NCI-H1105 (cell line): ENCODE measurements at regions not wholly inside any gene's neighbourhood (a gene's known extent, or its start where the extent isn't known, plus 50 kb on each side); places are given as distances from the start of the nearest gene placed in this dataset.
"Not testable (repeated sequence)": the region's sequence is repeated elsewhere in the genome, so short reads cannot be mapped to it uniquely, and the experiment has no call there.

ENCODE experiments used
- DNase-seq: peaks from one replicate; lab custom pipeline; 2025; lab: John Stamatoyannopoulos, UW

DNA sequence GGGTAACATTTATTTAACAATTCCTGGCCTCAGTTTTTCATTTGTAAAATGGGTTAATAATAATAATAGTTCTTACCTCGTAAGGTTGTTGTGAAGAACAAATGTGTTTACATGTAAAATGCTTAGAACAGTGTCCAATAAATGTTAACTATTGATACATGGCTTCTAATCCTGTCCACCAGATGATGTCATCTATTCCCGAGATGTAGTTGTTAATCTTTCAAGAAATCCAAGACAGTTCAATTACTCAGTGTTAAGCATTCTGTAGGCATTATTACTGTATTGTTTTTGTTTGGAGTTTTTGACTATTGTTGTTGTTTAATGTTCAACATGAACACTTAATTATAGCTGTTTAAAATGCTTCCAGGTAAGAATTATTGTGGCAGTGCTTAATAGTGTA lies 131.0 kb upstream of the FNDC3A start:
- no peak for DNase-seq

DNA sequence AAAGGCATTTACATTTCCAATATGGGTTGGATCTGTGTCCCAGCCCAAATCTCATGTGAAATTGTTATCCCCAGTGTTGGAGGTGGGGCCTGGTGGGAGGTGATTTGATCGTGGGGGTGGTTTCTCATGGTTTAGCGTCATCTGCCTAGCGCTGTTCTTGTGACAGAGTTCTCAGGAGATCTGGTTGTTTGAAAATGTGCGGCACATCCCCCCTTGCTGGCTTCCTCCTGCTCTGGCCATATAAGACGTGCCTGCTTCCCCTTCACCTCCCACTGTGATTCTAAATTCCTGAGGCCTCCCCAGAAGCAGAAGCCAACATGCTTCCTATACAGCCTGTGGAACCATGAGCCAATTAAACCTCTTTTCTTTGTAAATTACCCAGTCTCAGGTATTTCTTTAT lies 126.2 kb upstream of the FNDC3A start:
- DNase-seq: no peak

DNA sequence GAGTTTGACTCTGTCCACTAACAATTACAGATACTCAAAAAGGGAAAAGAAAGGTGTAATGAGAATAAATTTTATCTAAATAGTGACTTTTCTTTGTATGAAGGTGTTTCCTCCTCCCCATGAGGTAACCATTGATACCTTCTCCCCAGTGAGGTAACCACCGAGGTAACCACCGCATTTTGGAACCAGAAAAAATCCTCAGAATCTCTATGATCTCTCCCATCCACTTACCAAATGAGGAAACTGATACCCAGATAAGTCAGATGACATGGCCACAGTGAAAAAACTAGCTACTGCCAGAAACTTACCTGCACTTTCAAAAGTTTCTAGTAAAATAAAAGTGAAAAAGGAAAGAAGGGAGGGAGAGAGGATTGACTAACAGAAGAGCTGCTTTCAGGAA lies 124.0 kb upstream of the FNDC3A start:
- DNase-seq: no peak

DNA sequence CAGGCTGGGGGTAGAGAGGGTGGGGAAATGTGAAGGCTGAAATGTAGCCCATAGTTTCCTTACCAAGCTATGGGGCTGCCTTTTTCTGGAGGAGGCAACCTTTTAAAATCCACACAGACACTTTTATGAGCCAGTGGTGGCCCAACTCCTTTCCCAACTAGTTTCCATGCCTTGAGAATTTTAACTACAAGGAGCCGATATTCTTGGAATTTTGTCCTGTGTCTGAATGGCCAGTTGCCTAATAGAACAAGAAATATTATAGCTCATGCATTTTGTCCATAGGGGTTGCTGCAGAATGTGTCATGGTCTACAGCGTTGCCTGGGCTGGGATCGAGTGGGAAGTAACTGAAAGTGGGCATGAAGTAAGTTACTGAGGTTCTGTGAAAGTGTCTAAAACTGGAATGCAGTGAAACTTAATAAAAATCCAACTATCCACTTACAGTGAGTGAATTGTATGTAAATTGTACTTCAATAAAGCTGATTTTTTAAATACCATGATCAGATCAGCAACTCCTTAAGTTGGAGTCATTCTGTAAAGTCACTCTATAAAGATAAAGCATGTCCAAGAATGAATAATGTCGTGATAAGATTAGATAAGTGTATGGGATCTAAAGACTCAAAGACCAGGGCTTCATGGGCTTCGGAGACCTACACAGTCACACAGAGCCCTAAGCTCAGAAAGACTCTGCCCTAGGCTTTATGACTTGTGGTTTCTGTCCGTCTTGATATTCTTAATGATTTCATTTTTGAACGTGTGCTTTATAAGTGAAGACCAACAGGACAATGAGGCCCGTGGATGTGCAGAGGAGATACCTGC lies 122.6 kb upstream of the FNDC3A start:
- no peak for DNase-seq

DNA sequence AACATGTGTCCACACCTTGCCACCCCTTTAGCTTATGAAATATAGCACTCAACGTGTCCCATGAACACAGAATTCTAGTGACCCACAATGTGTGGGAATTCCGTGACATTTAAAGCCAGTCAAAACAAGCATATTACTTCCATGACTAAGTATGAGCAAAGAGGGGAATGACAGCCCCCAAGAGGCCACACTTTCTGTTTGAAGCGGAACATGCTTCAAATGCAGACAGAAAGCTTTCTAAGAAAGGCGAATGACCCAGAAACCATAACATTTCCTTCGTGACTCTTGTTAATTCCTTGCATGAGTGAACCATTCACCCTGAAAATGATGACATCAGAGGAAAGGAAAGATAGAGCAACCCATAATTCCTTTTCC lies 122.0 kb upstream of the FNDC3A start:
- no peak for DNase-seq

DNA sequence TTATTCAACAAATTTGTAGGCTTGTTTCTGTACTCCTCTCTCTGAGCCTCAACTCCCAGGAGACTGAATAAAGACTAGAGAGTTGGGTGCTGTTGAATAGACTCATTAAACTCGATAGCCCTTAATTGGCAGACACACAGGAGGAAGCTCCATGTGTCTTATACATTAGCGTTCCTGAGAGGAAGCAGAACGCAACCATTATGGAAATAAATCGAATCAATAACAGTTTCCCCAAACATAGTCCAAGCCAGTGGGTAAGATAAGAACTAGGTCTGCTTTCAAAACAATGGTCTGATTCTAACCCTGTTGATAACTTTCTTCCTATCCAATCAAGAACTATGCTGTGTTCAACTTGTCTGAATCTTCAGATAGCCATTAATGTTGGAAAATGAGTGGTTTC lies 118.1 kb upstream of the FNDC3A start:
- DNase-seq: no peak

DNA sequence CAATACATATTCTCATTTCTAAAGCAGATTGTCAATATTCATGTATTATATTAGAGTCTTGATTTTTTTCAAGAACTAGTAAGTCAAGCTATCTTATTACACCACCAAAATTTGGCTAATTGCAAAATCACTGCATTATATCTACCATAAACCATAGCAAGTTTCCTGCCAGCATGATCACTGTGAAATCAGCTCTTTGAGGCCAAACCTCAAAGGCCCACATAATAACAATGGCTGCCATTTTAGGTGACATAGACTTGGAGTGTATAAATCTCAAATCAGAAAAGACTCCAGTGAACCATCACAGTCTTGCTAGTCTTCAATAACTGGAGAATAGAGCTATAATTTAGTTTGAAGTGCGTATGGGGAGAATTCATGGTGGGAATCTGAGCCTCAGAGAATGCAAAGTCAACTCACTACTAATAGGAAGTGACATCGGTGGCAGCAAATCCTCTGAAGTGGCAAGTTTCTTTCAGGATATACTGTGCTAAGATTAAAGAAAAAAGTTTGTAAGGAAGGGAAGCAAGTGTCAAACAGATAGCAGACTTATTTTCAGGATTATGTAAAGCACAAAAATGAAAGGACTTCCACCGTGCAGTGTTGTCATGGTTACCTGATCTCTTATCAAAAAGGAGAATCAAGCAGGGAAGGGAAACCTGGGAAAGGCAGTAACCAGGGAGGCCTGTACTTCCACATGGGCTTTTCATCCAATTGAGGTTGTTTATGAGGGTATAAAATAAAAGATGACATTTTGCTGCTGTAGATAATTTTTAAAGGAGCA lies 117.4 kb upstream of the FNDC3A start:
- DNase-seq: no peak

DNA sequence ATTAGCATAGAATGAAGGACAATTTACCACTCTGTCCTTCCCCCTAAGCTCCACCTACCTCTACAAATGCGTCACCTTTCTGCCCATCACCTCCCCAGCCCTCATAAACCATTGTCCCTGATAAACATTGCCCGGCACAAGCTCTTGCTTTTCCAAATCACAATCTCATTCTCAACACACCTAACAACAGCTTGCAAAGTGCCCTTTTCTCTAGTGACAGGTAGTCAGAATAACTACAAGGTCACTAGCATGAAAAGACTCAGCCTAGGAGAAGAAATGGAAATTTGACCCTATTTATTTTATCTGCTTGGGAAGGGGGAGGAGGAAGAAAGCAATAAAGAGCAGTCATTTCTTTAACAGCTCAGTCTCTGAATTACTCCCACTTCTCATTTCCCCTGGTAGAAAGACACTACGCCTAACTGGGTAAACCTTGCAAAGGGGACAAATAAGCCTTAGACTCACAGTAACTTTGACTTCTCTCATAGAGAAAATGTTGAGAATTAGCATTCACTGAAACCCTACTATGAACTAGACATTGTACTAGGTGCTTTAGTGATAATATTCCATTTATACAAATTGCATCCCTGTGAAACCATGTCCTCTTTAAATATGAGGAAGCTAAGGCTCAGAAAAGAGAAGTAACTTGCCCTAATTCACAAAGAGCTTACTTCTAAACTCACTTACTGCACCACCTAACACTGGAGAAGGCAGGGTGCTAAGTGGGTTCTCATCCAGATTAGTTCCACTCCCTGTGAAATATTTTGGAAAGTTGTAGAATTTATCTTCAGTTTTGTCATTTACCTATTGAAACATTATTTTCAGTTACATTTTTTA lies 116.2 kb upstream of the FNDC3A start:
- no peak for DNase-seq

DNA sequence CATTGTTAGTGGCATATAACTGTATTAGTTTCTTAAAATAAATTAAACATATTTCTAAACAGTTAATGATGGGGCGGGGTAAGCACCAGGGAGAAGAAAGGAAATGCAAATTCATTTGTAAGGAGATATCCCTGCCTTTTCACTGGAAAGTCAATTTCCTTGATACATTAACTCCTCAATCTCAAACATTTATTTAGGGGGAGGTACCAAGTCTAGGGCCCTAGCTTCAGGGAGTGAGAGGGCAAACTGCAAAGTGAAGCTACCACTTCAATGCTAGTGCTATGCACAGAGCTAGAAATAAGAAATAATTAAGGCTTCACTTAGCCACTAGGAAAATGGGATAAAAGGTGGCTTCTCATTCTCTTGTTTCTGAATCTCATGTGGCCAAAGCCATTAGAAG lies 115.3 kb upstream of the FNDC3A start:
- DNase-seq: no peak

DNA sequence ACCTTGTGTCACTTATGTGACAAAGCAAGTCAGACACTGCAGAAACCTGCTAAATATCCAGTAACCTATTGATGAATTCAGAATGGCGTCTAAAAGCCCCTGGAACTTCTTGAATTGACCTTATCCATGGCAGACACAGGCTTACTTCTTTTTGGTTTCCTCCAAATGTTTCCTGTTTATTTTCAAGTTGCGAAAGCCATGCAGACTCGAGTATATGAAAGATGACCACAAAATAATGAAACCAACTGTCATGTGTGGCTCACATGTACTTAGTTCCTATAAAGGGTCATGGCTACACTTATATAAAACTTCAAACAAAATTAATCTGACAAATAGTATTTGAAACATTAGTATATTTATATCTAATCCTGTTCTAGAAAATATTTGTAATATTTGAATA lies 113.1 kb upstream of the FNDC3A start:
- no peak for DNase-seq

DNA sequence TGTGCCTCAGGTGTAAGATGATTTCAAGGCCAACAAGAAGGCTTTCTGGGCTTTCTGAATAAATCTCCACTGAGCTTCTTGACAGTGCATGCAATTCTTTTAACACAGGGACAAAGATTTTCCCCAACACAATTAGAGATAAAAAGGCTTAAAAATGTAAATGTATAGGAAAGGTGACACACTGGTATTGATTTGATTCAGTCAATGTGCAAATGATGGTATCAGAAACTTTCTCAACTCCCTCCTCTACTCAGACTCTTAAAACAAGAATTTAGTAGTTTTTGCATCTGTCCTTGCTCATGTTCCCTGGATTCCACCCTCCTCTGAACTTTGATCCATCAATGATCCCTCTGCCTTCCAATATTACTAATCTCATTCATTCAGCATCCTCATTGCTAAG lies 111.6 kb upstream of the FNDC3A start:
- DNase-seq: no peak

DNA sequence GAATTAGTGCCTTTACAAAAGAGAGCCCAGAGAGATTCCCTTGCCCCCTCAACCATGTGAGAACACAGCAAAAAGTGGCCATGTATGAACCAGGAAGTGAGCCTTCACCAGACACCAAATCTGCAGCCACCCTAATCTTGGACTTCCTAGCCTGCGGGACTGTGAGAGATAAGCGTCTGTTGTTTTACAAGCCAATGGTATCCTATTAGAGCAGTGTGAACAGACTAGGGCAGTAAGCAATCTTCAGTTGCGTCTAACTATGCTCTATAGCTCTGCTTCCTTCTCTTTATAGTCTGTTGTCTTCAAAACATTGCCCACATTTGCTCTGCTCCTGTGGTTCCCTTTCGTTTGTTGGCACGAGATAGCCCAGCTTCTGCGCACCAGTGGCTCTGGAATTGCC lies 109.5 kb upstream of the FNDC3A start:
- DNase-seq: no peak

DNA sequence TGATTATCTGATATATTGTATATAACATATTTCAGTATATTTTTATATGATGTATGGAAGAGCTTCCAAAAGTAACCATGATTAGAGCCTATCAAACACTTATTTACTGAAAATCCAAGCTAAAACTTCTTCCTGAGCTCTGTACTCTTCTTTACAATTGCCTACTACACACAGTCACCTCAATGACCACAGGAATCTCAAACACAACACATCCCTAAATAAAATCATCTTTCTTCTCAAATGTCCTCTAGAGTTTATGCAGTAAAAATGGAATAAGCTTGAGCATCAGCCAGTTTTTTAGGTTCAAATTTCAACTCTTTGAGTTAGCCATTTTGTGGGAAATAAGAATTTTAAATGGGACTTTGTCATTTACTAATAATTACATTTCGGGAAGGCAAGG lies 102.6 kb upstream of the FNDC3A start:
- no peak for DNase-seq

DNA sequence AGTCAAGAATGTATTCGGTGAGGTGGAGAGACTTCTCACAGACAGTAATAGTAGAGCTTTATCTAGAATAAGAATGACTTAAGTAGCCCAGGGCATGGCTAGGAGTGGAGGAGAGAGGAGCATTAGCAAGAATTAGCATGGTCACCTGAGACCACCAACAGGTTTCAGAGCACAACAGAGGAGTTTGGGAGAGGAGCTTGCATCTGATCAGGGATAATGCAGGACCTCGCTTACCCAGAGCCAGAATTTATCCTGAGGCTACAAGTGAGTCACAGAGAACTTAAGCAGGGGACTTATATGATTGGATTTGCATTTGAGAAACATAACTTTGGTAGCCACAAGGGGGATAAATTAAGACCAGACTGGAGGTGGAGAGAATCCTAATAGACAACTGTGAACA lies 102.1 kb upstream of the FNDC3A start:
- DNase-seq: no peak

DNA sequence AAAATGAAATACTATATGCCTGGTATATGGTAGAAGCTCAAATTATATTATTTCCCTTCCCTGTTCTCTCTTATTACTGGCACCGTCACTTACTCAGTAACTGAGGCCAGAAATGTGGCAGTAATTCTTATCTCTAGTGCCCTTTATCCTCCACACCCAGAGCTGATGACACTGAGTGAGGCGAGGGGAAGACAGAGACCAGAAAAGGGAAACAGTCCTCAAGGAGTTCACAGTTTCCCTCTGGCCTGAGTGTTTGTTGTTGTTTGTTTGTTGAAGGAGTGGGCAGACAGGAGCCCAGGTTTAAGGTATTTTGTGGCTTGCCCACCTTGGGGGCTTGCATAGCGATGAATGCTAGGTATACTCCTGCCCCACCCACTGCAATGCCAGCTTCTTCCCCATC lies 101.5 kb upstream of the FNDC3A start:
- DNase-seq: no peak

DNA sequence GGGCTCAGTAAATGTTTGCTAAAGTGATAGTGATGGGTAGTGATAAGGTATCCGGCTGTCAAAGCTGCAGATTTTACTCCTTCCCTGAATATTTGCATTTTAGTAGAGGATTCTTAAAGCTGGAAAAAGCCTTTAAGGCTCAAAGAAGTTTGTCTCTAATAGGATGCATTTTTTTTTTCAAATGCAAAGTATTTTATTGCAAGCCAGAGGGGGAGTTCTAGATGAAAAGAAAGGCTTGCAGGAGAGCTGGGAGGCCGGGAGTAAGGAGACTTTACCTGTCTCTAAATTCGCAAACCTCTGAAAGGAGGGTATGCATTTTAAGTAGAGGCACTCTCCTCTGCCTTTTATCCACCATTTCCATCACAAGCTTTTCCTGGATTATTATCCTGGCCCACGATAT lies 100.7 kb upstream of the FNDC3A start:
- no peak for DNase-seq

DNA sequence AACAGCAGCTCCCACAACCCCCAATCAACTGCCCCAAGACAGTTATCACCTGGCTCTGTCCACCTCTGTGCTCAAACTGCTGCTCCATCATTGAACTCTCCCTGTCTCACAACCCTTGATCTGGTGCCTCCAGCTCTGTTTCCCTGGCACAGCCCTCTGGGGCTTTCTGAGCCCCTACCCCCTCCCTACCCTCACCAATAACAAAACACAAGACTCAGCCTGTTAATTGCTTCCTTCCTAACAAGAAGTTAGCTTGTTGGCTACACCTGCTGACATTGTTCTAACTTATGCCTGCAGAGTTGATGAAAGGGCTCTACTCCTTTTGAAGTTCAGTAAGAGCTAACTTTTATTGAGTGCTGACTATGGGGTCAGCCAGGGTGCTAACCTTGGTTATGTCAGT lies 99.4 kb upstream of the FNDC3A start:
- no peak for DNase-seq

DNA sequence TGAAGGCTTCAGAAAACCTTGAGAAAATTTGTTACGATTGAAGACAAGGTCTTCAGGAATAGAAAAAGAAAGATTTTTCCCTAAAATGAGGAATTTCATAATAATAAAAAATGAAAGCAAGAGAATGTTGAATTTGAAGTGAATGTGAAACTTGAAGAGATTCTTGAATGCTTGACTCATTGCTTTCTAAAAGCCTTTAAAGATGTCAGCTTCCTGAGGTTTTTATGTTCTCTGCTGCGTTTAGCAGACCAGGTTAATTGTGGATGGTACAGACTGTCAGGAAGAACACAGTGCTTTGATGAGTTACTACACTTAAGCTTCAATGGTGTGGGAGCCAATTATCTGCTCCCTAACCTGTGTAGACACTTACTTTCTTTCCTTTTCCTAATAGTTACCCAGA lies 96.3 kb upstream of the FNDC3A start:
- no peak for DNase-seq

DNA sequence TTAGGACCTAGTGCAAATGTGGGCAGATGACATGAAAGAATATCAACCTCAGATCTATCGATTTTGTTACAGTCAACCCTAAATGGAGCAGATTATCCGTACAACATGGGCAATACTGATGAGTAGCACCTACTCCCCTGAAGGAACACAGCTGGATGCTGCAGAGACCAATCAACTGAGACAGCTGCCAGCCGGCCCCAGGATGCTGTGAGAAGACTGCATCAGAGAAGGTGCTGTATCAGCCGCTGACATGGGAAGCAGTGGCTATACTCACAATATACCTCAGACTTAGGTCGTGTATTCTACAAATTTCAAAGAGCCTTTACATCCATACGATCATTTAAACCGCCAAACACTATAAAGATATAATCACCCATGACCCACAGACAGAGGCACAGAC lies 95.9 kb upstream of the FNDC3A start:
- no peak for DNase-seq

DNA sequence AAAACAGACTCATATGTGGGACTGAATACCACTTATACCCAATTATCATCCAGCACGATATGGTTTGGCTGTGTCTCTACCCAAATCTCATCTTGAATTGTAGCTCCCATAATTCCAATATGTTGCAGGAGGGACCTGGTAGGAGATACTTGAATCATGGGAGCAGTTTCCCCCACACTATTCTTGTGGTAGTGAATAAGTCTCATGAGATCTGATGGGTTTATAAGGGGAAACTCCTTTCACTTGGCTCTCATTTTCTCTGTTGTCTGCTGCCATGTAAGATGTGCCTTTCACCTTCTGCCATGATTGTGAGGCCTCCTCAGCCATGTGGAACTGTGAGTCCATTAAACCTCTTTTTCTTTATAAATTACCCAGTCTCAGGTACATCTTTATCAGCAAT lies 91.9 kb upstream of the FNDC3A start:
- not testable (repeated sequence) for DNase-seq

DNA sequence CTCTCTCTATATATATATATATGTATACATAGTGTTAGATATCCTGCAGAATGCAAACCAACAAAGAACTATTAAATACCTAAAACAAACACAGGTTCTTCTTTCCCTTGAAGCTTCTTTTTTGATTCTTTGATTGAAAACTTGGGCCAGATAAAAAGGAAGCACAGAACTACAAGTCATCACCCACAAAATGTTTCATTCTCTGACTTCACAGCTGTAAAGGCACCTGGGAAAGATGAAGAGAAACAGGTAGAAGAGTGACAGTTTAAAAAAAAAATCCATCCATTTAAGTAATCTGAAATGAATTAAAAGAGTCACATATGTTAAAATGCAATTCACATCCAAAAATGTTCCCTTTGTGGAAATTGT lies 90.7 kb upstream of the FNDC3A start:
- no peak for DNase-seq

DNA sequence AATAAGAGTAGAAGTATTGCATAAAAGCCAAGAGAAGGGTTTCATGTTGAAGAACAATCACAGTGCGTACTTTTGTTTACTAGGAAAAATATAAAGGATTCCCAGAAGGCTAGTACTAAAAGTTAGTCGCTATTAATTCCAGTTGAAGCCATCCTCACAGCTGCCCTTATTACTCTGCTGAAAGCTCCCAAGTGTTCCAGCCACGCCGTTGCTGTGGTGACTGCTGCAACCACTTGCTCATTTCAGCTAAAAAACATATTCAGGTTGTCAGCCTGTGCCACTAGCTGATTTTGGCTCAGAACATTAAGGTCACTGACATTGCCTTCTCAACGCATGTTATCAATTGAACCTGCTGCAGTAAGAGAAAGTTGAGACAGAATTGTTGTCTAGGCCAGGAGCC lies 87.1 kb upstream of the FNDC3A start:
- no peak for DNase-seq

DNA sequence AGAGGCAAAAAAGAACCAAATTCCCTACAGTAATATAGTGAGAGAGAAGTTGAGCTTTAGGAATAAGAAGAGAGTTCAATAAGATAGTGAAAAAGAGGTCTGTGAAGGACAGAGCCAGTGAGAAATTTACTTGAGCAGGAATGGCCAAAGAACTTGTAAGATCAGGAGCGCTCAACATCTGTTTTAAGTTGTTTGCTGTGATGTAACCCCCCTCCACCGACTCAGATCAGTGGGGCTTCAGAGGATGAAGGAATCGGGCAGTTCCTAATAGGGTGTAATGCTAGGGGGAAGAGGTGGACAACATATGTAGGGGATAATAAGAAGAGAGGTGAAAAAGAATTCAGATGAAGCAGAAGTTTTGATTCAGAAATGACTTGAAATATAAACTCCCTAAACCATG lies 85.3 kb upstream of the FNDC3A start:
- no peak for DNase-seq
